Skeletal muscle cell (primary cell): ENCODE measurements at regions not wholly inside any gene's neighbourhood (a gene's known extent, or its start where the extent isn't known, plus 50 kb on each side); places are given as distances from the start of the nearest gene placed in this dataset.
"Not testable (repeated sequence)": the region's sequence is repeated elsewhere in the genome, so short reads cannot be mapped to it uniquely, and the experiment has no call there.

Source experiments
- DNase-seq: peaks from one replicate; pipeline ENCODE4 v3.0.0-alpha.2; 2010; ENCODE audit warnings: low read depth
- H3K4me3 ChIP-seq: 2 replicates; pipeline ENCODE4 v1.5.1; 2011; ENCODE audit warnings: low read depth, mild to moderate bottlenecking, control low read depth, low read length, moderate library complexity

- DNase-seq, result no peak
- no peak overlapping the region for H3K4me3 ChIP-seq
These were observed 263.5 kb upstream of the BCHE start for GRCh38 chr3:166100730-166101129.

- H3K4me3 ChIP-seq, result no peak overlapping the region
- DNase-seq, result no peak
These were observed 252.4 kb upstream of the BCHE start for GRCh38 chr3:166089575-166089974.

- H3K4me3 ChIP-seq, result no peak overlapping the region
- DNase-seq, result no peak
These were observed 248.1 kb upstream of the BCHE start for GRCh38 chr3:166085164-166085856.

- DNase-seq, result no peak
- H3K4me3 ChIP-seq, result no peak overlapping the region
These were observed 242.9 kb upstream of the BCHE start for GRCh38 chr3:166080096-166080495.

GRCh38 chr3:166071831-166072230 is 234.6 kb upstream of the BCHE start:
- DNase-seq, result no peak
- no peak overlapping the region for H3K4me3 ChIP-seq

- no peak overlapping the region for H3K4me3 ChIP-seq
- DNase-seq, result no peak
These were observed 227.3 kb upstream of the BCHE start for GRCh38 chr3:166064476-166064875.

GRCh38 chr3:166060789-166061479 is 223.7 kb upstream of the BCHE start:
- no peak for DNase-seq
- H3K4me3 ChIP-seq, result no peak overlapping the region

- no peak overlapping the region for H3K4me3 ChIP-seq
- DNase-seq, result no peak
These were observed 215.2 kb upstream of the BCHE start for GRCh38 chr3:166052440-166052839.

GRCh38 chr3:166029507-166029906 is 192.3 kb upstream of the BCHE start:
- no peak overlapping the region for H3K4me3 ChIP-seq
- DNase-seq, result no peak

- no peak for DNase-seq
These were observed 176.0 kb upstream of the BCHE start for GRCh38 chr3:166013073-166013679.

GRCh38 chr3:166011771-166012170 is 174.5 kb upstream of the BCHE start:
- DNase-seq, result no peak
- H3K4me3 ChIP-seq, result no peak overlapping the region

More at GRCh38 chr3:166013073-166013679, 176.0 kb upstream of the BCHE start:
- H3K4me3 ChIP-seq, result no peak overlapping the region

- H3K4me3 ChIP-seq, result no peak overlapping the region
- no peak for DNase-seq
These were observed 167.9 kb upstream of the BCHE start for GRCh38 chr3:166005126-166005525.

GRCh38 chr3:165994293-165994692 is 157.1 kb upstream of the BCHE start:
- DNase-seq, result no peak
- H3K4me3 ChIP-seq, result no peak overlapping the region

DNA sequence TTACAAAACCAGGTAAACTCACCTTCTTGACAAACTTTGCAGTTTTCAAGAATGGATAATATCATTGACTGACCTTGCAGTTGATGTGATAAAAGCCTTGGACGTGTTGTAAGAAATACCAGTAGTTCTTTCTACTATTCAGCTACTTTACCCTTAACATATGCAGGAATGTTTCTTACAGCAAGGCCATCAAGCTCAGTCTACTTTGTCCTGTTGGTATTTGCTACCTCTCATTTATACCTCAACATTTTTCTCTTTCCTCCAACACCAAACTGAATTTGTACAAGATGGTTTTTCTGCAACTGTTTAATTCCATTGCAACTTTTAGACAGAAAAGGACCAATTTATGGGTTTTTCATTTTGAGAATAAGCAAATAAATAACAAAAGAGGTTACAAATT is 147.4 kb upstream of the BCHE start:
- DNase-seq, result no peak
- no peak overlapping the region for H3K4me3 ChIP-seq

GRCh38 chr3:165983284-165983683 is 146.1 kb upstream of the BCHE start:
- H3K4me3 ChIP-seq, result no peak overlapping the region
- DNase-seq, result no peak

GRCh38 chr3:165981318-165981717 is 144.1 kb upstream of the BCHE start:
- no peak for DNase-seq
- H3K4me3 ChIP-seq, result no peak overlapping the region

GRCh38 chr3:165960825-165961224 is 123.6 kb upstream of the BCHE start:
- not testable (repeated sequence) for H3K4me3 ChIP-seq, DNase-seq

- no peak for DNase-seq
These were observed 116.9 kb upstream of the BCHE start for GRCh38 chr3:165954171-165954570.

GRCh38 chr3:165946360-165946759 is 109.1 kb upstream of the BCHE start:
- H3K4me3 ChIP-seq, result no peak overlapping the region
- DNase-seq, result no peak

More at GRCh38 chr3:165954171-165954570, 116.9 kb upstream of the BCHE start:
- no peak overlapping the region for H3K4me3 ChIP-seq

- DNase-seq, result no peak
- H3K4me3 ChIP-seq, result no peak overlapping the region
These were observed 101.8 kb upstream of the BCHE start for GRCh38 chr3:165938986-165939540.
